ENCODE measurements at regions not wholly inside any gene's neighbourhood (a gene's known extent, or its start where the extent isn't known, plus 50 kb on each side); places are given as distances from the start of the nearest gene placed in this dataset.

DNA sequence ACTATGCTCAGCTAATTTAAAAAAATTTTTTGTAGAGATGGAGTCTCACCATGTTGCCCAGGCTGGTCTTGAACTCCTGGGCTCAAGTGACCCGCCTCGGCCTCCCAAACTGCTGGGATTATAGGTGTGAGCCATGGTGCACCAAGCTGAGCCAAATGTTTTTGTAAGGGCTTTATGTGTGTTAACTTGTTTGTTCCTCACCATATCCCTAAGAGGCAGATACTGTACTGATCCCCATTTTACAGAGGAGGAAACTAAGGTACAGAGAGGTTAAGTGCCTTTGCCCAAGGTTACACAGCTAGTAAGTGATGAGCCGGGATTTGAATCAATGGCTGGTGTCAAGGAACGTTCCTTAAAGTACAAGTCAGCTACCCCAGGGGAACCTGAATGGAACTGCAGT, 85.3 kb upstream of the KLF7 start:
- no peak overlapping the region for H3K4me3 Mint-ChIP-seq
- no peak overlapping the region for H3K4me3 ChIP-seq (replicated peaks in 1 of 3; ENCODE audit: low read depth in 2 of 3, low read length in 3 of 3)
- peak overlapping the region in 1 of 7 donors; percentile 55 for H3K27ac Mint-ChIP-seq
- DNase-seq: no peak
- H3K4me1 Mint-ChIP-seq: peaks cover 67% of the 10 kb centered on the region
- no peak overlapping the region for H3K9ac ChIP-seq (ENCODE audit: insufficient read depth, low read length, poor library complexity, severe bottlenecking)
- intact Hi-C loops (cut with micrococcal nuclease): no loop called here
- peaks cover 0 to 6% (median 1%) of the 10 kb centered on the region in 3 donors for H3K27me3 Mint-ChIP-seq (ENCODE audit: low read depth in 3 of 3)
- no peaks in the 10 kb centered on the region for H3K27me3 ChIP-seq (ENCODE audit: control insufficient read depth in 2 of 2, insufficient read depth in 2 of 2, low read length in 2 of 2)
- peaks cover 55 to 67% of the 10 kb centered on the region in 2 donors for H3K4me1 ChIP-seq (ENCODE audit: control insufficient read depth in 1 of 2, insufficient read depth in 2 of 2, low read length in 2 of 2)
- H3K27ac ChIP-seq (ENCODE audit: low read depth in 1 of 2, low read length in 2 of 2): peak overlapping the region in 1 of 2 donors; percentile 11
- TF ChIP-seq, protein P1, sequence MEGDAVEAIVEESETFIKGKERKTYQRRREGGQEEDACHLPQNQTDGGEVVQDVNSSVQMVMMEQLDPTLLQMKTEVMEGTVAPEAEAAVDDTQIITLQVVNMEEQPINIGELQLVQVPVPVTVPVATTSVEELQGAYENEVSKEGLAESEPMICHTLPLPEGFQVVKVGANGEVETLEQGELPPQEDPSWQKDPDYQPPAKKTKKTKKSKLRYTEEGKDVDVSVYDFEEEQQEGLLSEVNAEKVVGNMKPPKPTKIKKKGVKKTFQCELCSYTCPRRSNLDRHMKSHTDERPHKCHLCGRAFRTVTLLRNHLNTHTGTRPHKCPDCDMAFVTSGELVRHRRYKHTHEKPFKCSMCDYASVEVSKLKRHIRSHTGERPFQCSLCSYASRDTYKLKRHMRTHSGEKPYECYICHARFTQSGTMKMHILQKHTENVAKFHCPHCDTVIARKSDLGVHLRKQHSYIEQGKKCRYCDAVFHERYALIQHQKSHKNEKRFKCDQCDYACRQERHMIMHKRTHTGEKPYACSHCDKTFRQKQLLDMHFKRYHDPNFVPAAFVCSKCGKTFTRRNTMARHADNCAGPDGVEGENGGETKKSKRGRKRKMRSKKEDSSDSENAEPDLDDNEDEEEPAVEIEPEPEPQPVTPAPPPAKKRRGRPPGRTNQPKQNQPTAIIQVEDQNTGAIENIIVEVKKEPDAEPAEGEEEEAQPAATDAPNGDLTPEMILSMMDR (IDR thresholded peaks at IDR 0.05): no peak
- no peaks in the 10 kb centered on the region for H3K9me3 Mint-ChIP-seq
- no peaks in the 10 kb centered on the region for H3K36me3 Mint-ChIP-seq
- WGBS (ENCODE audit: insufficient coverage): 100% methylated on average over 2 of the region's 4 CpGs
- no peaks in the 10 kb centered on the region for H3K36me3 ChIP-seq (replicated peaks in 1 of 2; ENCODE audit: control insufficient read depth in 1 of 2, insufficient read depth in 2 of 2, low read length in 2 of 2)
- no peaks in the 10 kb centered on the region for H3K9me3 ChIP-seq (replicated peaks in 1 of 2; ENCODE audit: control insufficient read depth in 1 of 2, insufficient read depth in 1 of 2, low read length in 2 of 2)
- H2AFZ ChIP-seq (ENCODE audit: insufficient read depth, low read depth, low read length, poor library complexity, severe bottlenecking): no peak overlapping the region
- H3K79me2 ChIP-seq (ENCODE audit: insufficient read depth, low read length): no peaks in the 10 kb centered on the region
- no peaks in the 10 kb centered on the region for H4K20me1 ChIP-seq (ENCODE audit: insufficient read depth, low read length)
- H3K4me2 ChIP-seq (replicated peaks; ENCODE audit: extremely low read depth, low read length, poor library complexity, severe bottlenecking): peak overlapping the region; percentile 17

DNA sequence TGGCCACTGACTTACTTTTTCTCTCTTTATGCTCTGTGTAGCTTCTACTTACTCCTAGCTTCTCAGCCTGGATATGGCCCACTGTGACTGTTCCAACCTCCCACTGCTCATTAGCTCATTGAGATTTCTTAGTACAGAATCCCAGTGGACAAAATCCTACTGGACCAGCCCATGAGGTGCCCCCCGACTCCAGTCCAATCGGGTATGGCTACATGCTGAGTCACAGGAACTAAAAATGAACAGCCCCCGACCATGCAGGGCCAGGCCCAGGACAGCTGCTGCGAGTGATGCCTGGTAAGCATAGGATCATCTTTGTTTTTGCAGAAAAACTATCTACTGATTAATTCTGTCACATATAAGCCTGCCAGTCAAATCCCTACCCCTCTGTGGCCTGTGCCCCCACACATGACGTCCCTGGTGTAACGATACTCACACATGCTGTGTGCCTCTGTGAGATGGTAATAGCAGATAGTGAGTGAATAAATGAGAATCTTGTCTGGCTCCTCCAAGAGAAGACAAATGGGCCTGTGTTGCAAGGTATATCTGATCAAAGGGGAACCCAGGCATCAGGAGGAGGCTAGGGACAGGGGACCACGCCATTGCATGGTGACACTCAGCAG, 85.9 kb upstream of the KLF7 start:
- H3K4me1 ChIP-seq (ENCODE audit: control insufficient read depth in 1 of 2, insufficient read depth in 2 of 2, low read length in 2 of 2): peaks cover 62 to 73% of the 10 kb centered on the region in 2 donors
- no peaks in the 10 kb centered on the region for H4K20me1 ChIP-seq (ENCODE audit: insufficient read depth, low read length)
- no peaks in the 10 kb centered on the region for H3K27me3 ChIP-seq (ENCODE audit: control insufficient read depth in 2 of 2, insufficient read depth in 2 of 2, low read length in 2 of 2)
- H3K27ac ChIP-seq (ENCODE audit: low read depth in 1 of 2, low read length in 2 of 2): peak overlapping the region in 1 of 2 donors; percentile 11
- Mint-ChIP-seq H3K9me3 (no peaks in the 10 kb centered on the region), H3K27me3 (ENCODE audit: low read depth in 3 of 3) (peaks cover 0 to 6% (median 1%) of the 10 kb centered on the region in 3 donors), H3K4me1 (peaks cover 73% of the 10 kb centered on the region), H3K27ac (peak overlapping the region in 6 of 7 donors; percentile 4 to 79 (median 48)), H3K4me3 (no peak overlapping the region), H3K36me3 (no peaks in the 10 kb centered on the region)
- intact Hi-C loops (cut with micrococcal nuclease): no loop called here
- H3K36me3 ChIP-seq (replicated peaks in 1 of 2; ENCODE audit: control insufficient read depth in 1 of 2, insufficient read depth in 2 of 2, low read length in 2 of 2): no peaks in the 10 kb centered on the region
- no peak overlapping the region for H3K9ac ChIP-seq (ENCODE audit: insufficient read depth, low read length, poor library complexity, severe bottlenecking)
- peak overlapping the region; percentile 17 for H3K4me2 ChIP-seq (replicated peaks; ENCODE audit: extremely low read depth, low read length, poor library complexity, severe bottlenecking)
- no peak overlapping the region for H2AFZ ChIP-seq (ENCODE audit: insufficient read depth, low read depth, low read length, poor library complexity, severe bottlenecking)
- no peak overlapping the region for H3K4me3 ChIP-seq (replicated peaks in 1 of 3; ENCODE audit: low read depth in 2 of 3, low read length in 3 of 3)
- 24% methylated on average over 4 of the region's 7 CpGs for WGBS (ENCODE audit: insufficient coverage)
- no peaks in the 10 kb centered on the region for H3K9me3 ChIP-seq (replicated peaks in 1 of 2; ENCODE audit: control insufficient read depth in 1 of 2, insufficient read depth in 1 of 2, low read length in 2 of 2)
- H3K79me2 ChIP-seq (ENCODE audit: insufficient read depth, low read length): no peaks in the 10 kb centered on the region
- no peak for DNase-seq
- TF ChIP-seq, protein P1 (IDR thresholded peaks at IDR 0.05): no peak
